AG09319 (cell line): ENCODE measurements at regions not wholly inside any gene's neighbourhood (a gene's known extent, or its start where the extent isn't known, plus 50 kb on each side); places are given as distances from the start of the nearest gene placed in this dataset.
A peak's percentile ranks its signal among the peaks of the same experiment; 100 is the strongest.

Source experiments
- DNase-seq: peaks from one replicate; pipeline ENCODE4 v3.0.0-alpha.2; 2010; ENCODE audit warnings: low read depth; ENCODE audit errors: extremely low read depth
- CTCF ChIP-seq: IDR thresholded peaks from 2 replicates; pipeline ENCODE4 v1.5.1; 2011; ENCODE audit warnings: low read depth, mild to moderate bottlenecking, inconsistent platforms, low read length, moderate library complexity

GRCh38 chr5:17436350-17436749 lies 61.7 kb upstream of the TAF11L2 start:
- TF ChIP-seq CTCF, result no peak
- no peak for DNase-seq

GRCh38 chr5:17436761-17437221 lies 61.2 kb upstream of the TAF11L2 start:
- TF ChIP-seq CTCF, result no peak
- DNase-seq, result no peak

GRCh38 chr5:17438027-17438426 lies 60.0 kb upstream of the TAF11L2 start:
- no peak for TF ChIP-seq CTCF
- no peak for DNase-seq

GRCh38 chr5:17439956-17440355 lies 58.1 kb upstream of the TAF11L2 start:
- TF ChIP-seq CTCF, result no peak
- no peak for DNase-seq

GRCh38 chr5:17440766-17441165 lies 57.3 kb upstream of the TAF11L2 start:
- TF ChIP-seq CTCF, result no peak
- no peak for DNase-seq

- peak; percentile 22 for DNase-seq
- TF ChIP-seq CTCF, result no peak
Observed at GRCh38 chr5:17441351-17441750, 56.7 kb upstream of the TAF11L2 start.

GRCh38 chr5:17443333-17444130 lies 54.5 kb upstream of the TAF11L2 start:
- no peak for TF ChIP-seq CTCF

More at GRCh38 chr5:17443333-17444130, 54.5 kb upstream of the TAF11L2 start:
- no peak for DNase-seq
